ENCODE measurements at regions not wholly inside any gene's neighbourhood (a gene's known extent, or its start where the extent isn't known, plus 50 kb on each side); places are given as distances from the start of the nearest gene placed in this dataset.

DNA sequence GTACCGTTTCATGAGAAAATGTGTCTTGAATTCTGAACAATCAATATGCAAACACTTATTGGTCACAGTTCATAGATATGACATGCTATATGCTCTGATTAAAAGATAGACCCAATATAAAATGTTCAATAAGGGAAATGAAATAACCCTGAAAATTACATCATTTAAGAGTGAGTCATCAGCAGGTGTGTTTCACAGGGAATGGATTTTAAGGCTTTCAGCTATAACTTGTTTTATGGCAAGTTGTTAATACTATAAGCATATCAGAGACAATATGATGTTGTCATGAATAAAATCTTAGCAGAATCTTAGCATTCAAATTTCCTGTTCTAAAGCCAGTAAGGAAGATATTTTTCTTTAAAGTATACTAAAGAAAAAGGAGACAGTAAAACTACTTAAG is 483.4 kb upstream of the PCDH9 start:
- Histone ChIP-seq H3K27me3 (ENCODE audit: control insufficient read depth, insufficient read depth, low read length) (no peaks in the 10 kb centered on the region), H3K4me1 (ENCODE audit: control insufficient read depth, extremely low read depth, insufficient read depth, low read length) (no peaks in the 10 kb centered on the region), H3K36me3 (ENCODE audit: control insufficient read depth, insufficient read depth, low read length) (no peaks in the 10 kb centered on the region), H3K9me3 (ENCODE audit: control insufficient read depth, insufficient read depth, low read depth, low read length) (no peaks in the 10 kb centered on the region), H3K79me2 (ENCODE audit: control insufficient read depth, insufficient read depth, low read length) (no peaks in the 10 kb centered on the region), H2AFZ (ENCODE audit: low read length) (no peak overlapping the region), H3K9ac (ENCODE audit: insufficient read depth, low read length) (no peak overlapping the region), H3K4me2 (ENCODE audit: extremely low read depth, insufficient read depth, low read length) (no peak overlapping the region), H3K4me3 (replicated peaks in 1 of 4; ENCODE audit: control extremely low read depth in 1 of 4, insufficient read depth in 1 of 4, low read depth in 3 of 4, low read length in 4 of 4) (no peak overlapping the region), H3K27ac (ENCODE audit: insufficient read depth, low read length) (no peak overlapping the region), H4K20me1 (ENCODE audit: control insufficient read depth, extremely low read depth, insufficient read depth, low read length) (no peaks in the 10 kb centered on the region)
- no peak for DNase-seq (ENCODE audit: low read depth in 2 of 2)
- no peak for TF ChIP-seq EZH2 (IDR thresholded peaks at IDR 0.05; ENCODE audit: low read length, missing control alignments)
- TF ChIP-seq, protein P1, sequence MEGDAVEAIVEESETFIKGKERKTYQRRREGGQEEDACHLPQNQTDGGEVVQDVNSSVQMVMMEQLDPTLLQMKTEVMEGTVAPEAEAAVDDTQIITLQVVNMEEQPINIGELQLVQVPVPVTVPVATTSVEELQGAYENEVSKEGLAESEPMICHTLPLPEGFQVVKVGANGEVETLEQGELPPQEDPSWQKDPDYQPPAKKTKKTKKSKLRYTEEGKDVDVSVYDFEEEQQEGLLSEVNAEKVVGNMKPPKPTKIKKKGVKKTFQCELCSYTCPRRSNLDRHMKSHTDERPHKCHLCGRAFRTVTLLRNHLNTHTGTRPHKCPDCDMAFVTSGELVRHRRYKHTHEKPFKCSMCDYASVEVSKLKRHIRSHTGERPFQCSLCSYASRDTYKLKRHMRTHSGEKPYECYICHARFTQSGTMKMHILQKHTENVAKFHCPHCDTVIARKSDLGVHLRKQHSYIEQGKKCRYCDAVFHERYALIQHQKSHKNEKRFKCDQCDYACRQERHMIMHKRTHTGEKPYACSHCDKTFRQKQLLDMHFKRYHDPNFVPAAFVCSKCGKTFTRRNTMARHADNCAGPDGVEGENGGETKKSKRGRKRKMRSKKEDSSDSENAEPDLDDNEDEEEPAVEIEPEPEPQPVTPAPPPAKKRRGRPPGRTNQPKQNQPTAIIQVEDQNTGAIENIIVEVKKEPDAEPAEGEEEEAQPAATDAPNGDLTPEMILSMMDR (conservative IDR thresholded peaks at IDR 0.05 in 1 of 2, IDR thresholded peaks at IDR 0.05 in 1 of 2; ENCODE audit: low read depth in 1 of 2, low read length in 2 of 2): no peak

DNA sequence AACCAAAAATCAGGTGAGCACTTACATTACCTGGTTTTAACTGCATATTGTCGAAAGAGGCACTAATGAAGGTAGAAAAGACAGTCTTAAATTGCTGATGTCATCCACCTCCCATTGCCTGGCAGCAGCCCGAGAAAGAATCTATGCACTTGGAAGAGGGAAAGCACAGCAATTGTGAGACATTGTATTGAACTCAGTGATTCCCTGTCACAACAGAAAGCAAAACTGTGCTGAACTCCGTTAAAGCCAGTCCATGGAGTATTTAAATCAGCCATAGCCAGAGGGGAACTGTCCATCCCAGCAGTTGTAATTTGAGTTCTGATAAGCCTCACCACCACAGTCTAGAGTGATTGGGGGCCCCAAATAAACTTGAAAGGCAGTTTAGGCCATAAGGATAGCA is 466.6 kb upstream of the PCDH9 start:
- Histone ChIP-seq H3K27ac (ENCODE audit: insufficient read depth, low read length) (no peak overlapping the region), H3K79me2 (ENCODE audit: control insufficient read depth, insufficient read depth, low read length) (no peaks in the 10 kb centered on the region), H3K4me3 (replicated peaks in 1 of 4; ENCODE audit: control extremely low read depth in 1 of 4, insufficient read depth in 1 of 4, low read depth in 3 of 4, low read length in 4 of 4) (no peak overlapping the region), H4K20me1 (ENCODE audit: control insufficient read depth, extremely low read depth, insufficient read depth, low read length) (no peaks in the 10 kb centered on the region), H2AFZ (ENCODE audit: low read length) (no peak overlapping the region), H3K9me3 (ENCODE audit: control insufficient read depth, insufficient read depth, low read depth, low read length) (no peaks in the 10 kb centered on the region), H3K27me3 (ENCODE audit: control insufficient read depth, insufficient read depth, low read length) (no peaks in the 10 kb centered on the region), H3K9ac (ENCODE audit: insufficient read depth, low read length) (no peak overlapping the region), H3K36me3 (ENCODE audit: control insufficient read depth, insufficient read depth, low read length) (no peaks in the 10 kb centered on the region), H3K4me1 (ENCODE audit: control insufficient read depth, extremely low read depth, insufficient read depth, low read length) (no peaks in the 10 kb centered on the region), H3K4me2 (ENCODE audit: extremely low read depth, insufficient read depth, low read length) (no peak overlapping the region)
- no peak for TF ChIP-seq EZH2 (IDR thresholded peaks at IDR 0.05; ENCODE audit: low read length, missing control alignments)
- TF ChIP-seq, protein P1 (conservative IDR thresholded peaks at IDR 0.05 in 1 of 2, IDR thresholded peaks at IDR 0.05 in 1 of 2; ENCODE audit: low read depth in 1 of 2, low read length in 2 of 2): no peak
- no peak for DNase-seq (ENCODE audit: low read depth in 2 of 2)

DNA sequence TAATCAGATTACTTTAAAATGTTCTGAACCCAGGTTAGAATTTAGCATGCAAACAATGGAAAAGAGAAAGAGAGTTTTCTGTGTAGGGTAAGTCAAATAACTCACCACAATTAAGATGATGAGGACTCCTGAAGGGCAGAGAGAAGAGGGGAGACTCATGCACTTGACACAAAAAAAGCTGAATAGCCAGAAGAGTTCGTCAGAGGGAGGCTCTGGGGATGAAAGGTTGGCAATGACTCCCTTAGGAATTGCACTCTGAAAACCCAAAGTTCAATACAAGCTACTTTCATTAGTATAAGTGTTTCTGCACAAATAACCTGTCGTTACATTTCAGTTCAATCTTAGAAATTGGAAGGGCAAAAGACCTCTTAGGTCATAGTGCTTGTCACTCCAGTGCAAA is 434.4 kb upstream of the PCDH9 start:
- H4K20me1 ChIP-seq (ENCODE audit: control insufficient read depth, extremely low read depth, insufficient read depth, low read length): no peaks in the 10 kb centered on the region
- H3K27ac ChIP-seq (ENCODE audit: insufficient read depth, low read length): no peak overlapping the region
- no peak for DNase-seq (ENCODE audit: low read depth in 2 of 2)
- H3K79me2 ChIP-seq (ENCODE audit: control insufficient read depth, insufficient read depth, low read length): no peaks in the 10 kb centered on the region
- no peak overlapping the region for H3K9ac ChIP-seq (ENCODE audit: insufficient read depth, low read length)
- no peaks in the 10 kb centered on the region for H3K9me3 ChIP-seq (ENCODE audit: control insufficient read depth, insufficient read depth, low read depth, low read length)
- H3K4me3 ChIP-seq (replicated peaks in 1 of 4; ENCODE audit: control extremely low read depth in 1 of 4, insufficient read depth in 1 of 4, low read depth in 3 of 4, low read length in 4 of 4): no peak overlapping the region
- no peak for TF ChIP-seq EZH2 (IDR thresholded peaks at IDR 0.05; ENCODE audit: low read length, missing control alignments)
- TF ChIP-seq, protein P1 (conservative IDR thresholded peaks at IDR 0.05 in 1 of 2, IDR thresholded peaks at IDR 0.05 in 1 of 2; ENCODE audit: low read depth in 1 of 2, low read length in 2 of 2): no peak
- no peaks in the 10 kb centered on the region for H3K36me3 ChIP-seq (ENCODE audit: control insufficient read depth, insufficient read depth, low read length)
- no peak overlapping the region for H2AFZ ChIP-seq (ENCODE audit: low read length)
- no peaks in the 10 kb centered on the region for H3K27me3 ChIP-seq (ENCODE audit: control insufficient read depth, insufficient read depth, low read length)
- no peaks in the 10 kb centered on the region for H3K4me1 ChIP-seq (ENCODE audit: control insufficient read depth, extremely low read depth, insufficient read depth, low read length)
- H3K4me2 ChIP-seq (ENCODE audit: extremely low read depth, insufficient read depth, low read length): no peak overlapping the region

All from fibroblast of lung (primary cell).